ENCODE measurements at regions not wholly inside any gene's neighbourhood (a gene's known extent, or its start where the extent isn't known, plus 50 kb on each side); places are given as distances from the start of the nearest gene placed in this dataset.

DNA sequence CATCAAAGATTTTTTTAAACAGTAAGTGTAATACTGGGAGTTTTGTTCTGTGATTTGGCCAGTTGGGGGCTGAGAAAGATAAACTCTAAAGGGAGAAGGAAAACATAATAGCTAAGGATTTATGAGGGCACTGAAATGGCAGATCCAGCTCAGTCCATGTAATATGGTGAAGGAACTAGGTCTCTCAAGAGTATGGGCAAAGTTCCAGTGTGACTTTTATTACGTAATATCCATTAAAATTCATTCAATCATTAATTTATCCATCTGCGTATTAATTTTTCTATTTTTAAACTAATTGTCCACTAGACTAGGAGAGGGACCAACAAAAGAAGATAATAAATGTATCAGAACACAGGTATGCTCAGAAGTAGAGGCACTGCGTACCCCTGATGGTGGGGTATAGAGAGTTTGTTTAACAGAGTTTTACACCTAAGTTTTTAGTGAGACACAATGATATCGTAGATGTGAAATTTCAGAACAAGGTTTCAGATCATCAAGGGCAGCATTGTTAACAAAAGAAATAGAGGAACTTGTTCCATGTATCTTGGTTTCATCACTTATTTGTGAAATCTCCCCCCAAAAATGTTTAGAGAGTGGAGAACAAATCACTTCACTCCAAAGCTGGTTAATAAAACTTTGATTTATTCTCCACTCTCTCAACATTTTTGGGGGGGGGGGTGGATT is 351.1 kb downstream of the GRXCR1 start:
- TF ChIP-seq, protein P1, sequence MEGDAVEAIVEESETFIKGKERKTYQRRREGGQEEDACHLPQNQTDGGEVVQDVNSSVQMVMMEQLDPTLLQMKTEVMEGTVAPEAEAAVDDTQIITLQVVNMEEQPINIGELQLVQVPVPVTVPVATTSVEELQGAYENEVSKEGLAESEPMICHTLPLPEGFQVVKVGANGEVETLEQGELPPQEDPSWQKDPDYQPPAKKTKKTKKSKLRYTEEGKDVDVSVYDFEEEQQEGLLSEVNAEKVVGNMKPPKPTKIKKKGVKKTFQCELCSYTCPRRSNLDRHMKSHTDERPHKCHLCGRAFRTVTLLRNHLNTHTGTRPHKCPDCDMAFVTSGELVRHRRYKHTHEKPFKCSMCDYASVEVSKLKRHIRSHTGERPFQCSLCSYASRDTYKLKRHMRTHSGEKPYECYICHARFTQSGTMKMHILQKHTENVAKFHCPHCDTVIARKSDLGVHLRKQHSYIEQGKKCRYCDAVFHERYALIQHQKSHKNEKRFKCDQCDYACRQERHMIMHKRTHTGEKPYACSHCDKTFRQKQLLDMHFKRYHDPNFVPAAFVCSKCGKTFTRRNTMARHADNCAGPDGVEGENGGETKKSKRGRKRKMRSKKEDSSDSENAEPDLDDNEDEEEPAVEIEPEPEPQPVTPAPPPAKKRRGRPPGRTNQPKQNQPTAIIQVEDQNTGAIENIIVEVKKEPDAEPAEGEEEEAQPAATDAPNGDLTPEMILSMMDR (IDR thresholded peaks at IDR 0.05): no peak
- no peak for TF ChIP-seq POLR2A (IDR thresholded peaks at IDR 0.05)
